Karpas-422 (cell line): ENCODE measurements at regions not wholly inside any gene's neighbourhood (a gene's known extent, or its start where the extent isn't known, plus 50 kb on each side); places are given as distances from the start of the nearest gene placed in this dataset.

Source experiments
- DNase-seq: peaks from one replicate; pipeline ENCODE4 v3.0.0-alpha.2; 2015
- H2AFZ ChIP-seq: fragments of 200-600 bp; sonication (generic); 2 replicates; pipeline ENCODE4 v1.6.1; 2014; ENCODE audit warnings: antibody characterized with exemption, low read length, mixed read lengths
- H3K27ac ChIP-seq: fragments of 200-600 bp; sonication (generic); 2 replicates; pipeline ENCODE4 v1.5.1; 2014; ENCODE audit warnings: mild to moderate bottlenecking, low read length, moderate library complexity
- H3K27me3 ChIP-seq: fragments of 200-600 bp; sonication (generic); 2 replicates; pipeline ENCODE4 v1.6.1; 2014; ENCODE audit warnings: low read length, mixed read lengths
- H3K36me3 ChIP-seq: fragments of 200-600 bp; sonication (generic); 2 replicates; pipeline ENCODE4 v1.6.1; 2014; ENCODE audit warnings: low read length, mixed read lengths; ENCODE audit not compliant: insufficient read depth
- H3K4me1 ChIP-seq: fragments of 200-600 bp; sonication (generic); 2 replicates; pipeline ENCODE4 v1.6.1; 2014; ENCODE audit warnings: mild to moderate bottlenecking, low read length, mixed read lengths
- H3K4me2 ChIP-seq: fragments of 200-600 bp; sonication (generic); 2 replicates; pipeline ENCODE4 v1.6.1; 2014; ENCODE audit warnings: low read length, low read depth, mild to moderate bottlenecking; ENCODE audit not compliant: poor library complexity, severe bottlenecking
- H3K4me3 ChIP-seq: fragments of 200-600 bp; sonication (generic); 2 replicates; pipeline ENCODE4 v1.5.1; 2014; ENCODE audit warnings: mild to moderate bottlenecking, antibody characterized with exemption, low read length, mixed read lengths
- H3K79me2 ChIP-seq: fragments of 200-600 bp; sonication (generic); 2 replicates; pipeline ENCODE4 v1.6.1; 2014; ENCODE audit warnings: mild to moderate bottlenecking, low read length, mixed read lengths
- H3K9ac ChIP-seq: fragments of 200-600 bp; sonication (generic); 2 replicates; pipeline ENCODE4 v1.6.0; 2014; ENCODE audit warnings: low read length
- H3K9me2 ChIP-seq: fragments of 200-600 bp; sonication (generic), shearing (Covaris generic); replicated peaks from 2 replicates; pipeline ENCODE4 v1.6.0; 2014; ENCODE audit warnings: mild to moderate bottlenecking, low read length, moderate library complexity; ENCODE audit not compliant: insufficient read depth
- H3K9me3 ChIP-seq: fragments of 300-700, 200-600 bp; sonication (generic); 2 replicates; pipeline ENCODE4 v1.6.1; 2014; ENCODE audit warnings: low read length, mixed read lengths
- H4K20me1 ChIP-seq: fragments of 200-600 bp; sonication (generic); 2 replicates; pipeline ENCODE4 v1.6.1; 2014; ENCODE audit warnings: mild to moderate bottlenecking, antibody characterized with exemption, low read length, low read depth; ENCODE audit not compliant: insufficient read depth

- H3K36me3 ChIP-seq = no peaks in the 10 kb centered on the region
- no peaks in the 10 kb centered on the region for H3K9me3 ChIP-seq
- H2AFZ ChIP-seq = no peak overlapping the region
- no peak for DNase-seq
- no peaks in the 10 kb centered on the region for H3K27me3 ChIP-seq
- H3K4me3 ChIP-seq = no peak overlapping the region
- H3K4me2 ChIP-seq = no peak overlapping the region
- no peaks in the 10 kb centered on the region for H3K79me2 ChIP-seq
- H3K4me1 ChIP-seq = no peaks in the 10 kb centered on the region
- no peak overlapping the region for H3K27ac ChIP-seq
- no peaks in the 10 kb centered on the region for H4K20me1 ChIP-seq
- H3K9ac ChIP-seq = no peak overlapping the region
- no peaks in the 10 kb centered on the region for H3K9me2 ChIP-seq
These were observed 154.0 kb downstream of the SLC30A10 start for GRCh38 chr1:219774386-219774785.

- Histone ChIP-seq H3K9ac (no peak overlapping the region), H3K79me2 (no peaks in the 10 kb centered on the region), H3K27ac (no peak overlapping the region), H3K4me1 (no peaks in the 10 kb centered on the region), H3K4me2 (no peak overlapping the region), H3K4me3 (no peak overlapping the region), H4K20me1 (no peaks in the 10 kb centered on the region), H3K27me3 (no peaks in the 10 kb centered on the region), H3K36me3 (no peaks in the 10 kb centered on the region), H3K9me3 (no peaks in the 10 kb centered on the region), H3K9me2 (no peaks in the 10 kb centered on the region), H2AFZ (no peak overlapping the region)
- DNase-seq = no peak
These were observed 154.6 kb downstream of the SLC30A10 start for GRCh38 chr1:219773775-219774174.

- no peak overlapping the region for H3K4me3 ChIP-seq
- H2AFZ ChIP-seq = no peak overlapping the region
- H4K20me1 ChIP-seq = no peaks in the 10 kb centered on the region
- H3K4me1 ChIP-seq = no peaks in the 10 kb centered on the region
- no peak overlapping the region for H3K4me2 ChIP-seq
- no peaks in the 10 kb centered on the region for H3K79me2 ChIP-seq
- H3K27me3 ChIP-seq = no peaks in the 10 kb centered on the region
- no peaks in the 10 kb centered on the region for H3K36me3 ChIP-seq
- H3K9me2 ChIP-seq = no peaks in the 10 kb centered on the region
- no peak overlapping the region for H3K9ac ChIP-seq
- DNase-seq = no peak
- no peak overlapping the region for H3K27ac ChIP-seq
- no peaks in the 10 kb centered on the region for H3K9me3 ChIP-seq
These were observed 155.2 kb downstream of the SLC30A10 start for GRCh38 chr1:219773110-219773509.

GRCh38 chr1:219772265-219773036 is 155.9 kb downstream of the SLC30A10 start:
- H4K20me1 ChIP-seq = no peaks in the 10 kb centered on the region
- no peaks in the 10 kb centered on the region for H3K9me2 ChIP-seq
- H3K27ac ChIP-seq = no peak overlapping the region
- no peak overlapping the region for H3K4me3 ChIP-seq
- DNase-seq = no peak
- no peak overlapping the region for H2AFZ ChIP-seq
- H3K4me2 ChIP-seq = no peak overlapping the region
- H3K27me3 ChIP-seq = no peaks in the 10 kb centered on the region
- H3K4me1 ChIP-seq = no peaks in the 10 kb centered on the region
- no peaks in the 10 kb centered on the region for H3K9me3 ChIP-seq
- no peaks in the 10 kb centered on the region for H3K79me2 ChIP-seq
- no peak overlapping the region for H3K9ac ChIP-seq
- no peaks in the 10 kb centered on the region for H3K36me3 ChIP-seq

GRCh38 chr1:219771080-219771479 is 157.3 kb downstream of the SLC30A10 start:
- no peaks in the 10 kb centered on the region for H3K36me3 ChIP-seq
- no peaks in the 10 kb centered on the region for H3K9me2 ChIP-seq
- no peak overlapping the region for H3K4me2 ChIP-seq
- no peak overlapping the region for H2AFZ ChIP-seq
- H3K4me1 ChIP-seq = no peaks in the 10 kb centered on the region
- H3K27me3 ChIP-seq = no peaks in the 10 kb centered on the region
- H3K9ac ChIP-seq = no peak overlapping the region
- H3K9me3 ChIP-seq = no peaks in the 10 kb centered on the region
- H3K79me2 ChIP-seq = no peaks in the 10 kb centered on the region
- DNase-seq = no peak
- H3K4me3 ChIP-seq = no peak overlapping the region
- no peak overlapping the region for H3K27ac ChIP-seq
- no peaks in the 10 kb centered on the region for H4K20me1 ChIP-seq

- Histone ChIP-seq H2AFZ (no peak overlapping the region), H3K27ac (no peak overlapping the region), H3K79me2 (no peaks in the 10 kb centered on the region), H3K9me3 (no peaks in the 10 kb centered on the region), H3K4me3 (no peak overlapping the region), H4K20me1 (no peaks in the 10 kb centered on the region), H3K9ac (no peak overlapping the region), H3K36me3 (no peaks in the 10 kb centered on the region), H3K9me2 (no peaks in the 10 kb centered on the region), H3K4me2 (no peak overlapping the region), H3K4me1 (no peaks in the 10 kb centered on the region), H3K27me3 (no peaks in the 10 kb centered on the region)
- no peak for DNase-seq
These were observed 150.4 kb upstream of the ZC3H11B start for GRCh38 chr1:219763321-219763720.

- no peaks in the 10 kb centered on the region for H3K79me2 ChIP-seq
- no peaks in the 10 kb centered on the region for H3K9me3 ChIP-seq
- H3K4me3 ChIP-seq = no peak overlapping the region
- no peaks in the 10 kb centered on the region for H3K4me1 ChIP-seq
- H3K27ac ChIP-seq = no peak overlapping the region
- no peak for DNase-seq
- no peaks in the 10 kb centered on the region for H3K9me2 ChIP-seq
- H3K4me2 ChIP-seq = no peak overlapping the region
- no peak overlapping the region for H3K9ac ChIP-seq
- H3K27me3 ChIP-seq = no peaks in the 10 kb centered on the region
- no peaks in the 10 kb centered on the region for H4K20me1 ChIP-seq
- no peak overlapping the region for H2AFZ ChIP-seq
- H3K36me3 ChIP-seq = no peaks in the 10 kb centered on the region
These were observed 148.4 kb upstream of the ZC3H11B start for GRCh38 chr1:219761208-219761860.

GRCh38 chr1:219759095-219759494 is 146.2 kb upstream of the ZC3H11B start:
- H3K4me1 ChIP-seq = no peaks in the 10 kb centered on the region
- no peak overlapping the region for H3K27ac ChIP-seq
- H3K4me3 ChIP-seq = no peak overlapping the region
- H3K27me3 ChIP-seq = no peaks in the 10 kb centered on the region
- H3K9ac ChIP-seq = no peak overlapping the region
- H3K36me3 ChIP-seq = no peaks in the 10 kb centered on the region
- no peaks in the 10 kb centered on the region for H4K20me1 ChIP-seq
- no peaks in the 10 kb centered on the region for H3K9me2 ChIP-seq
- H3K9me3 ChIP-seq = no peaks in the 10 kb centered on the region
- DNase-seq = no peak
- no peaks in the 10 kb centered on the region for H3K79me2 ChIP-seq
- no peak overlapping the region for H2AFZ ChIP-seq
- no peak overlapping the region for H3K4me2 ChIP-seq
